OCI-LY3 (cell line): ENCODE measurements at regions not wholly inside any gene's neighbourhood (a gene's known extent, or its start where the extent isn't known, plus 50 kb on each side); places are given as distances from the start of the nearest gene placed in this dataset.

Experiments used
- EZH2phosphoT487 ChIP-seq: fragments of 200-600 bp; shearing (Covaris generic); IDR thresholded peaks from 2 replicates; pipeline ENCODE4 v1.6.1; 2018; ENCODE audit warnings: antibody characterized with exemption, mixed run types, low read depth
- TF ChIP-seq, protein P1 (sequence below): fragments of 200-600, 300-600 bp; sonication (generic); IDR thresholded peaks from 2 replicates; pipeline ENCODE4 v1.5.1; 2014; ENCODE audit warnings: antibody characterized with exemption, low read length, low read depth

DNA sequence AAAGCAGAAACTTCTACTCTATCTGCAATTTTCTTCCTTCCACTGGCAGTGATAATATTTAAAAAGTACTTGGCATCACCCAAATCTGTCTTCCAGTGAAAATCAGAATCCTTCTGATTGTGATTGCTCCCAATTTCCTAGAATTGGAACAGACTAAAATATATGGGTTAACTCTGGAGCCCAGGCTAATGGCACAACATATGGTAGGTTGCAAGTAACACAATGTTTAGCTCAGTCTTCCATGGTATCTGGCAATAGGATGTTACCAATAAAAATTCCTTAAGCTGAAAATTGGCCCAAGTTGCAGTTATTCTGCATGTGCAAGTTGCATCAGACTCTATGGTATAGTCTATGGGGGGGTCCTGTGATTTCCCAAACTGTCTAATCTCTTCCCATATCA is 273.5 kb upstream of the ADAMTS9 start:
- TF ChIP-seq, protein P1, sequence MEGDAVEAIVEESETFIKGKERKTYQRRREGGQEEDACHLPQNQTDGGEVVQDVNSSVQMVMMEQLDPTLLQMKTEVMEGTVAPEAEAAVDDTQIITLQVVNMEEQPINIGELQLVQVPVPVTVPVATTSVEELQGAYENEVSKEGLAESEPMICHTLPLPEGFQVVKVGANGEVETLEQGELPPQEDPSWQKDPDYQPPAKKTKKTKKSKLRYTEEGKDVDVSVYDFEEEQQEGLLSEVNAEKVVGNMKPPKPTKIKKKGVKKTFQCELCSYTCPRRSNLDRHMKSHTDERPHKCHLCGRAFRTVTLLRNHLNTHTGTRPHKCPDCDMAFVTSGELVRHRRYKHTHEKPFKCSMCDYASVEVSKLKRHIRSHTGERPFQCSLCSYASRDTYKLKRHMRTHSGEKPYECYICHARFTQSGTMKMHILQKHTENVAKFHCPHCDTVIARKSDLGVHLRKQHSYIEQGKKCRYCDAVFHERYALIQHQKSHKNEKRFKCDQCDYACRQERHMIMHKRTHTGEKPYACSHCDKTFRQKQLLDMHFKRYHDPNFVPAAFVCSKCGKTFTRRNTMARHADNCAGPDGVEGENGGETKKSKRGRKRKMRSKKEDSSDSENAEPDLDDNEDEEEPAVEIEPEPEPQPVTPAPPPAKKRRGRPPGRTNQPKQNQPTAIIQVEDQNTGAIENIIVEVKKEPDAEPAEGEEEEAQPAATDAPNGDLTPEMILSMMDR = no peak
- no peak for TF ChIP-seq EZH2phosphoT487
